ENCODE measurements at regions not wholly inside any gene's neighbourhood (a gene's known extent, or its start where the extent isn't known, plus 50 kb on each side); places are given as distances from the start of the nearest gene placed in this dataset.

DNA sequence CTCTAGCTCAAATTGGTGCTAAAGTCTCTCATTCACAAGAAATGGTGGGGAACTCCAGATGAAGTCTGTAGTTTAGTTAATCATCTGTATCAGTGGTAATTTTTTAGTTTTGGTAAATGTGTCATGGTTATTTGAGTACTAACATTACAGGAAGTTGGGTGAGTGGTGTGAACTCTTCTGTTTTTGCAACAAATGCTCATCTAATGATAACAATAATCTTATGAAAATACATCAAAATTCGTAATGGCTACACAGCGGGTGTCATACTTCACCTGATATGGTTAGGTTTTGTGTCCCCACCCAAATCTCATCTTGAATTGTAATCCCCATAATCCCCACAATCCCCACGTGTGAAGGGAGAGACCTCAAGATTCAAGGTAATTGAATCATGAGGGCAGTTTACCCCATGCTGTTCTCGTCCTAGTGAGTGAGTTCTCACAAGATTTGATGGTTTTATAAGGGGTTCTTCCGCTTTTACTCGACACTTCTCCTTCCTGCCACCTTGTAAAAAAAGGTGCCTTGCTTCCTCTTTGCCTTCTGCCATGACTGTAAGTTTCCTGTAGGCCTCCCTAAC lies 209.3 kb upstream of the FOXN3 start:
- DNase-seq (ENCODE audit: low spot score): no peak

DNA sequence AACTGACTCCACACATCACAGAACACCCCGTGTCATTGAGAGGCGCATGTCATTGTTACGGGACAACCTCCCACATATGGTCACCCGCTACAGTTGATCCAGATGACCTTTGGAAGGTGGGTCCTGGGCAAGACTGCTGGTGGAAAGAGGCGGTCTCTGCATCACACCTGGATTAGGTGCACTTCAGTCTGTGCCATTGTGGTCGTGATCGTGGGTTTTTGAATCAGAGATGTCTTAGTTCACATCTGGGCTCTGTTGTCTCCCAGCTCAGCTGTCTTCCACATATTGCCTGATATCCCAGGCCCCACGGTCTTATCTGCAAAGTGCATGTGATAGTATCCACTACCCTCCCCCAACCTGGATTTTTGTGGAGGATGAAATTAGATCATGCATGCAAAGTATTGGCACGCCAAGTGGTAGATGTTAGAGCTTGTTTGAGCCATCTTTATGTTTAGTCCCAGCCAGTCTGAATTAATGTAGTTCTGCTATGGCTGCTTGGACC lies 208.7 kb upstream of the FOXN3 start:
- no peak for DNase-seq (ENCODE audit: low spot score)

DNA sequence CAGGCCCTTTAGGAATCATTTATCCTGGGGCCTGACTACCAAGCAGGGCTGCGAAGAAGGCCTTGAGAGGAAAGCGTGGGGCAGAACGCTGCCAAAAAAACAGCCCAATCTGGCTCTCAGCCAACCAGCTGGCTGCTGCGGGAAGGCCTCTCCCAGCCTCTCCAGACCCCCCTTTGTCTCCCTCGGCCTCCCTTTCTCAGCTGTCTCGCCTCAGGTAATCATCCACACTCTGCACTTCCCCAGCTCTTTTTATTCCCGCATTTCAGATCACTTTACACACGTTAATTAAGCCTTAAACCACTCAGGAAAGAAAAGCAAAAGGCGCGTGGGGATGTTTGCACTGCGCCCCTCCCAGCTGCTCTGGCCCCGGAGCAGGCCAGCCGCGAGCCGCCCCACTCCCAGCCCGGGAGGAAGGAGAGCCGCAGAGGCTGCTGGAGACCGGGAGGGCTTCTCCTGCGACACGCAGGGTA lies 208.2 kb upstream of the FOXN3 start:
- peak; percentile 45 for DNase-seq (ENCODE audit: low spot score)

DNA sequence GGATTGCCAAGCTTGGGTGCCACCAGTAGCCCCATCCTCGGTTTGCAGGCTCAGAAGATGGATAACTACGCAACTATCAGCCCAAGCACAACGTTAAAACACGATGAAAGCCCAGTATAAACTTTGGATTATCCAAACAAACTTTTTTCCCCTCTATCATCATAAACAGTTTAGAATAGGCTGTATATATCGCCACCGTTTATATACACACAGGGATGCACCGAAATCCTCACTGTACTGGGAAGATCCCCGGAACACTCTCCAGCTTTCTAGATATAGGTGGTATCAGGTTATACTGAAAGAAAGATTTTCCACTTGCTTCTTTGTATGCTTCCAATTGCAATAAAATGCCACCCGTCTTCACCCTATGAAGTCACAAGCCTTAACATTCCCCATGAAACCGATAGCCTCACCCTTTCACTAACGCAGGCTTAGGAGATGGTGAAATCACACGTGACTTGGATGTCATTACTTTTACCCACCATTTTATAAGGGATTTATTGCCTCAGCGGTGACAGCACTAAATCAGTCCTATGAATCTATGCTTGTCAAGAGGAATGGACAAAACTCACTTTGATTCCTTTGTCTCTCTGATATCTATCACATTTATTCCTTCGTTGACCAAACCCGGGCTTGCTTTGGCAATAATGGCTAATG lies 207.6 kb upstream of the FOXN3 start:
- DNase-seq (ENCODE audit: low spot score): no peak

DNA sequence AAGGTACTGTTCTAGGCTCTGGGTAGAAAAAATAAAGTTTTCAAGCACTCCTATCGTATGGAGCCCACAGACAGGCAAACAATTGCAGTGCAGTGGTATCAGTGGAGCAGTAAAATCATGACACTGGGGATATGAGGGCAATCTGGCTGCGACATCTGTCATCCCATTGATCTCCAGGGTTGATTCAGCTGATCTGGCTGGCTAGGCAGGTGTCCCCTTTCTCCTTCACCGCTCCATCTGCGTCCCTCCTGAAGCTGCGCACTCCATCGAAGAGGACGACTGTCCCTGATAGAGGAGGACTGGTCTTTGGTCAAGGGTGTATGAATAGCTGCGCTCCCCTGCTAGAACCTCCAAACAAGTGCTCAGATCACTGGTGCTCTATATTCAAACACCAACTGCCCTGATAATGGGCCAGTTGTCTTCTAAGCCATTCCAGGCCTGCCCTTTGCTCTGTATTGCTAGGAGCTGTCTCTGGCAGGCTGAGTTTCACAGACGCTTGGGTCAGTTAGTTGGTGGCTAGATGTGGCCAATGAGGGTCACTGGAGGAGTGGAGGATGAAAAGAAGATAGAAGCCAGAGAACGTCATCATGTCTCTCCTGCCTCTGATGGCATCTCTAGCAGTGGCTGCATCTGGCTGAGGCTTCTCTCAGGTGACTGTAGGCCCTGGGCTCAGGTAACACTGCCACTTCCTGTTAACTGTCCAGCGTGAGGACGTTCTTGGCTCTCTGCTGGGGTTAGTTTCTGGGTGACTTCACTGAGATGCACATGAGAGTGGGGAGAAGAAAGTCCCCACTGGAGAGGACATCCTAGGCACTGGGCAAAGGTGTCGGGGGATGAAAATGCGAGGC lies 205.0 kb upstream of the FOXN3 start:
- no peak for DNase-seq (ENCODE audit: low spot score)

DNA sequence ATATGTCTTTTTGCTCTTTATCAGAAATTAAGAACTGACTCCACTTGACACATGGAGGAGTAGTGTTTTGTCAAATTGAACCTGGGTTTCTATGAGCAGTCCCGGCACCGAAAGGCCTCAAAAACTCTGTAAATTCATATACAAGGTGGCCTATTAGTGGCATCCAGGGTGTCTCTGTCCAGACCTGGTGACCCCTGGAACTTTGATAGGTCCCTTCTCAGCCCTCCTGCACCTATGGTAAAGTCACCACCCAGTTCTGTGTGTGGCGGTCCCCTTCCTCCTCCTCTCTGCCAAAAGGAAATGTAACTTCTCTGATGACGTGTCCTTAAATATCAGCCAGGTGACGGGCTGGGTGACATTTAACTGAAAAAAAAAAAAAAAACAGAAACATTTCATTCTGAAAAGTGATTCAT lies 204.0 kb upstream of the FOXN3 start:
- DNase-seq (ENCODE audit: low spot score): no peak

DNA sequence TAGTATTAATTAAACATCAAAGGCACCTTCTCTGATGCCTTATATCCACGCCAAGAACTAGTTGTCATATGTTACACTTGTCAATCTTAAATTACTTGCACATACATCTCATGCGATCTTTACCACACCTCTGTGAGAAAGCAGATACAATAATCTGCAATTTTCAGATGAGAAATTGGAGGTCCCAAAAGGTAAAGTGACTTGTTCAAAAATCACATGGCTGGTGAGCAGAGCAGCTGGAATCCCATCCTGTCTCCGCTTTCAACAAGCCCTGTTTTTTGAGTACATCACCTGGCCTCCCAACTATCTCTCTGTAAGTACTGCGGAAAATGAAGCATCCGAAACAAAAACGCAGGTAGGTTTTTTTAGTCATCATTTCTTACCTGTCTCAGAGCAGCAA lies 203.4 kb upstream of the FOXN3 start:
- no peak for DNase-seq (ENCODE audit: low spot score)

DNA sequence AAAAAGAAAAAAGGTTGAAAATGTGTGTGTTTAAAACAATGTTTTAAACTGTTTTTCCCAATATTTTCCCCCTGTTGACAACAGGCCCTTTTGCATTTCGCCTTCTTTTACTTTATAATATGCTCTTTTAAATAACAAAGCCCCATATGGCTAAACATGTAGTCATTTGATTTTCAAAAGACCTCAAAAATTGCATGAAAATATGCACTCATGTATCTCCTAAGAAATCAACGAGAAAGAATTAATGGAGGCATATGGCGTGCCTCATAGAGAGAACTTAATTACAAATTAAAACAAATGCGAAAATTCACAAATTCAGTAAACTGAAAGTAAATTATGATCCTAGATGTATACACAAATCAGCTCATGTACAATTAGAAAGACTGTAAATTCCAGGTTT lies 202.6 kb upstream of the FOXN3 start:
- DNase-seq (ENCODE audit: low spot score): no peak

DNA sequence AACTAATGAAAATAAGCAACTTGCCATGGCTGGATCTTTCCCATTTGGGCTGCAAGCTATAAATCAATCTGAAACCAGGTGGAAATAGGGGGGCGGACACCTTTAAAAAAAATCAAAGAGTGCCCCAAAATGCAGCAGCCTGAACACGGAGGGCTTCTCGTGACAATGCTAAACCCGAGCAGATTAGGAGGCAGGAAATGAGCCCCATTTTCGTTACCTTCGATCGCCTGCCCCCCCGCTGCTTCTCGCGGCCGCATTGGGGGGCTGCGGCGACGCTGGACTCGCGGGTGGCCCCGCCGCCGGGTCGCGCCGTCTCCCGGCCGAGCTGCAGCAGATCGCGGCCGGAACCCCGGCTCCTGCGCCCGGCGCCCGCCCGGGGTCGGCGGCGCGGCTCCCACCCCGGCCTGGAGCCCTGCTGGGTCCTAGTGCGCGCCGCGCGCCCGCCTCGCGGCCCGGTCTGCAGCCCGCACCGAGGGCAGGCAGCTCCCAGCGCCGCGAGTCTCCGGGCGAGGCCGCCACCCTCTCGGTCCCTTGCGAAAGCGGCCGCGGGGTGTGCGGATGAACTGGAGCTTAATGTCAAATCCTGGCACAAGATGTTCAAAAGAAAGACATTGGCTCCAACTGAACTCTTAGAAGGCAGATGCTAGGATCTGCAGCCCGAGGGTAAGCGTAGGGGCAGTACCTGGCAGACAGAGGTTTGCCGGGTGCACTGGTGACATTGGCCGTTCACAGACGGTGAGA lies 201.9 kb upstream of the FOXN3 start:
- DNase-seq (ENCODE audit: low spot score): peak; percentile 67

DNA sequence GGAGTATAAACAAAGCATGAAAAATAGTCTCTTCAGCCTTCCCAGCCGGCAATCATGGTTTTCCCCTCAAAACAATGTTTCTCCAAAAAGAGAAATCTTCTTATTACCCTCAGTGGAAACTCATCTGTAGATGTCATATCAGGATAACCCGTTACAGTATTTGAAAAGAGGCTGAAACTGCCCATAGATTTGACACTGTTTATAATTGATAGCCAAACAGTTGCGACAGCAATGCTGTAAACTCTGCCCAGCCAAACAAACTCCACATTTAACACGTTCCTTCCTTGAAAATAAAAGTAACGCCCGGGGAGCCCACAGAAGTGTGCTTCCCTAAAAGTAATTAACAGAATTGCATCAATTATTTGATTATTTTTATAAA lies 201.3 kb upstream of the FOXN3 start:
- no peak for DNase-seq (ENCODE audit: low spot score)

DNA sequence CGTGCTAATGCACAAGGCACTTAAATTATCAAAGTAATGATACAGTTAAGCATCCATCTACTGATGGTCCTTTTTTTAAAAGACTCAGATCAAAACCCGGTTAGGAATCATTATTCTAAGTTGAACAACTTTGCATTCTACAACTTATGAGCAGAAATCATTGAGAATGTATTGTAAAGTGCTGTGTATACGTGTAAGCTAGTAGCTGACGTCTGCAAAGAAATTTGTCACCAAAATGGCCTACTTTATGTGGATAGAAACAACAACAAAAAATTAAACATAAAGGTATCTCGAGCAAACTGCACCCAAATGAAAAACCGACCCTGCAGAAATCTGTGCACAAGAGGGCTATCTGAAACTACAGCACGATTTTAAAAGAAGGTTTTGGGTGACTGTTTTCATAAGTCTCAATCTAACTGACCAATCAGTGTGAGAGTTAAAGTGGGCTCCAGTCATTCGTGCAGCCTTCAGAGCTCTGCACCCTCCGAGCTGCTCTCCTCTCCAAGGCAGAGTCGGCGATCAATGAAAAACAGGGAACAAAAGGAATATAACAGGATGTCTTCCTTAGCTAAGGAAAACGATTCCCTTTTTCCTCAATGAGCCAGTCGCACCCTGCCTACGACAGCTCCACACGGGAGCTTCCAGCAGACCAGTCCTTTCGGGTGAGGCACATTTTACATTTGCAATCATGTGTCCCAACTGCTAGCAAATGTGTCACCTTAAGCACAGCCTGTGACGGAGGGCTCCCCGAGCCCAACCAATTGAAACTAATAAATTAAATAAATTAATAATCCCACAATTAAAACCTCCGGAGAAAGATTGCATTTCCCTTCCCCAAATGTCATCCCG lies 200.7 kb upstream of the FOXN3 start:
- peak; percentile 69 for DNase-seq (ENCODE audit: low spot score)

DNA sequence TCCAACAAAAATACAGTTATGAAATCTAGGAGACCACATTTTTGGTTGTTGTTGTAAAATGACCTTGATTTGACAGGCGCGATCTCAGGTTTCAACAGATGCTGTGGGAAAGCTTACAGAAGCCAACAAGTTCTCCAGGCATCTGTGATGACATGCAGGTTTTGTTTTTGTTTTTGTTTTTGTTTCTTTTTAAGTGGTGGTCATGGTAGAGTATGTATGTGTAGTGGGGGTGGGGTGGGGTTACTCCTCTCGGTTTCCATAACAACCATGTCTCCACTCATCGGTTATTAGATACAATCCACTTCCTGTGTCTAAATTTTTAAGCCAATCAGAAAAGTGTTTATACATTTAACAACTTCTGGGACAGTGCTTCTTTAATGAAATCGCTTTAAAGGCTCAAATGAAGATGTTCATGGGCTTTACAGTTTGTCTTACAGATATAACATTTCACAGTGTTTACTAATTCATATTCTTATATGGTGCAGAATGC lies 199.9 kb upstream of the FOXN3 start:
- DNase-seq (ENCODE audit: low spot score): no peak

DNA sequence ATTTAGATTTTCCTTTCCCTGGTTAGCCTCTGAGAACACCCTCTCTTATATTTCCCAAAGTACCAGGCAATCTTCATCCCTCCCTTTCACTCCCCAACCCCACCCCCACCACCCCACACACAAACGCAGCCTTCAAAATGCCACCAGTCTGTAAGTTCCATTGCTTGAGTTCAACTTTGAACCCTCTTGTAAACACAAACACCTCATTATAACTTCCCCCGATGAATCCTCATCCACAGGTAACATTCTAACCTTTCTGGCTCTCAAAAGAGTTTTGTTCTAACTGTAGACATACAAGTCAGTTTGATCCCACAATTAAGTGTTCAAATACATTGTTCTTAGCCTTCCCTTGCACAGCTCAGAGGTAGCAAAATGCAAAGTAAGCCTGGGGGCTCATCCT lies 199.4 kb upstream of the FOXN3 start:
- DNase-seq (ENCODE audit: low spot score): no peak

DNA sequence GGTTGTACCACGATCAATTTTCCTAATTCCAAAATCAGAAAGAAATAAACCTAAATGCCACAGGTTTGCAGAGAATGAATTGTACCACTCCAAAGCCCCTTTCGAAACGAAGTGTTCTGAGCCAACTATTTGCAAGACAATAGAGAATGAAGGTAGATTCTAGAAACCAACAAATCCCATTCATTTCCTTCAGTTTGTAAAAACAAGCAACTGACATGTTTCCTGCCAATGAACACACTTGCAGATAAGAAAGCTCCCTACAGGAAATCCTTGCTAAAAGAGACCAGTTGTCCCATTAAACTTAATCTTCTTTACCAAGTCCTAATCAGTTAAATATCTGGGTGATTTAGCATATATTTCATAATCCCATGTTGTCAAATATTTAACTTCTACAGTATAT lies 198.4 kb upstream of the FOXN3 start:
- no peak for DNase-seq (ENCODE audit: low spot score)

DNA sequence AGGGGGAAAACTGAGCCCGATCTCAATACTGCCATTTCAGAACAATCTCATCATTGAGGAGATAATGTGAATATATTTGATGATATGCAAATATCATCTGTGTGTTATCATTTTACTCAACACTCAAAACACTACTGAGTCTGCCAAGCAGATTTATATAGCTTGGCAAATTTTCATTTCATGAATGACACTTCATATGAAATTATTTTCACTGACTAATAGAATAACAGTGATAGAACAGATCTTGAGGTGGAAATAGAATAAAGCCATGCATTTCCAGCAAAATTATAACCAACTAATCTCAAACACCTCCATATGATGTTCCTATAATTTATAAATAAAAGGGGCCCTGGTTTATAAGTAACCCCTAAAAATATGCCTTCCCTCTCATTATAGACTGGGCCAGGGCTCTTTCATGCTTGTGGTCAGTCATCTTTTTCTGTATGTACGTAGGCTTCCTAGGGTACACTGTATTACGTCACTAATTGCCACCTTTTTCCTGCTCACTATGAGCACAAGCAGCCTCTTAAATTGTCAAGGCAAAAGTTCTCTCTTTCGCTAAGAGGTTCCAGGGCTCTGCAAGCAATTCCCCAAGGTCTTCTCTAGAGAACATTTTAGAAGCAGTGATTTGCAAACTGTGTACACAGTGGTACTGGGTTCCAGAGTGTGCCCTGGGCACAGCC lies 197.1 kb upstream of the FOXN3 start:
- DNase-seq (ENCODE audit: low spot score): no peak

DNA sequence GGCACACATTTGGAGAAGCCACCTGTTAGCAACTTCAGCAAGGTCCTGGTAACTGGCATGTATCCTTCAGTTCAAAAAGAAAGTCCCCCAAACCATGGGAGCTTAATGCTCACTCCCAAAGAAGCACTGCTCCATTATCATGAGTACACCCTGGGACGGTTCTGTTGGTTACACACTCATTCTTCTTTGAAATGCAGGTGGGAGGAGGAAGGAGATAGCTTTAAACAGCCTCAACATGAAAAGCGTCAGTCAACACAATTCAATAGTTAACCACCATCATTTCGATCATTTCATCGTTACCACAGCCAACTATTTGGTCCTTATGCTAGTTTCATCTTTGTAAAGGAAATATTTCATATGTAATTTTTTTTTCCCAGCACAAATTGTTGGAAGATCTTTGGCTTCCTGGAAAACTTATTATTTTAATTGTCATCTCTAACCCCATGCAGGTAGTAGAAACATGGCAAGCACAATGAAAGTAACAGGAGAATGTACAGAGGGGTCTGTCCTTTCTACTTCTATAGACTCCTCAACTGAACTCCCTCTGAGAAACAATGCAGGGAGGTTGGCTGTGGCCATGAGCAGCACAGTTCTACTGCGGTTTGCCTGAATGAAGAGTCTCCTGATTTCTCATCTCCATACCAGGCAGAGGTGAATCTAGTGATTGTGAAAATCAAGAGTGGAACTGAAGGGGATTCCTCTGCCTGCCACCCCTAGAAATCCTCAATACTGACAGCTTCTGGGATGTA lies 196.4 kb upstream of the FOXN3 start:
- no peak for DNase-seq (ENCODE audit: low spot score)

DNA sequence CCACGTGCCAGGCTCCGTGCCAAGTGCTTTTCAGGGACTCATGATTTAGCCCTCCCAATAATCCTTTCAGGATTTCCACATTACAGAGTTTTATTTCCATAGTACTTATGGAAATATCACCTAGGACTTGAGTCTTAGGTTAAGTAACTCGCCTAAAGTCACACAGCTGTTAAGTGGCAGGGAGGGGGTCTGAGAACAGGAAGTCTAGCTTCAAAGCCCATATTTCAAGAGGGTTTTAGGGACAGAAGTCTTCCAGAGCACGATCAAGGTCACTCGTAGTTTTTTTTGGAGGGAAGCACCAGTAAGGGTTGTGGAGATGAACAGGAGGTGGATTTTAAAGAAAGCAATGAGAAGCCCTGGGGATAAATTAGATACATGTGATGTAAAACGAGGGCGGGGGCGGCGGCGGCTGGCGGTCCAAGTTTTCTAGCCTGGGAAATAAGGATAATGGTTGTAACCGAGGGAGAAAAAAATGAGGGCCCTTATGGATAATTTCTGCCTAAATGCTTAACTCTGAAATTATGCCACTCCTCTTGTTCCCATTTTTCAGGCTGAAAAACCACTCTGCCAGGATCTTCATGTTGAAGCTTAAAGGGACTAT lies 192.6 kb upstream of the FOXN3 start:
- no peak for DNase-seq (ENCODE audit: low spot score)

DNA sequence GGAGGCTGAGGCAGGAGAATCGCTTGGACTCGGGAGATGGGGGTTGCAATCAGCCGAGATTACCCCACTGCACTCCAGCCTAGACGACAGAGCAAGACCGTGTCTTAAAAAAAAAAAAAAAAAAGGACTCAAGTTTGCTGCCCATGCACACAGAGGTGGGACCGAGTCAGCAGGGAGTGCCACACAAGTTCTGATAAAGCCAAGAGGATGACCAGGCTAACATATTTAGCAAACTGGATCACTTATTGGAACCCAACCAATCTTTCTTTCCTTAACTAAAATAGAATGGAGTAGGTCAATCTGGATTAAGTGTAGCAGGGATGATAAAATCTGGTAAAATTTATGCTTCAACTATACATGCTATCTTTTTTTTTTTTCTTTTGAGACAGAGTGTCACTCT lies 190.4 kb upstream of the FOXN3 start:
- DNase-seq (ENCODE audit: low spot score): no peak

DNA sequence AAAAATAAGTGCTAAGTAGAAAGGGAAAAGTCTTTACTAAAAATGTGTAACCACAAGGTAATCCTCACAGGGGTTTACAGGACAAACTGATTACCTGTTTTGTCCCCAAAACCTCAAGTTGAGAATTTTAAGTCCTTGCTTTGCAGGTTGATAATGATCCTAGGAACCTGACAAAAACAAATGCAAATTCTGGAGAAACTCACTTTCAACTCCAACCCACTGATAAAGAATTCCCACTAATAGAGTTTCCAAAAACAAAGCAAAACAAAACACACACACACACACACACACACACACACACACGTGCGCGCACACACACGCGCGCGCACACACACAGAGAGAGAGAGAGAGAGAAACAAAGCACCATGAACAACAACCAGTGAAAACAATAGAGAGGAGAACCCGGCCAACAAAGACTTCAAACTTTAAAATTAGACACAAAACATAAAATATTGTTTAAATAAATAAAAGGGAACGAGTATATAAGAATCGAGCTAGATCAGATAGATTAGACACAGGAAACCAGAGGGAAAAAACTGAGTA lies 187.0 kb upstream of the FOXN3 start:
- no peak for DNase-seq (ENCODE audit: low spot score)

All from Ammon's horn (tissue), 1 donor.